ENCODE measurements at regions not wholly inside any gene's neighbourhood (a gene's known extent, or its start where the extent isn't known, plus 50 kb on each side); places are given as distances from the start of the nearest gene placed in this dataset.
"Not testable (repeated sequence)": the region's sequence is repeated elsewhere in the genome, so short reads cannot be mapped to it uniquely, and the experiment has no call there.

GRCh38 chr17:77526259-77526711 lies 385.5 kb downstream of the SEC14L1 start:
- DNase-seq (ENCODE audit: low spot score), result no peak

- DNase-seq (ENCODE audit: low spot score), result no peak
These were observed 386.1 kb downstream of the SEC14L1 start for GRCh38 chr17:77526728-77527350.

- DNase-seq (ENCODE audit: low spot score), result no peak
These were observed 386.6 kb downstream of the SEC14L1 start for GRCh38 chr17:77527409-77527808.

GRCh38 chr17:77527836-77528505 lies 387.2 kb downstream of the SEC14L1 start:
- DNase-seq (ENCODE audit: low spot score), result no peak

- DNase-seq (ENCODE audit: low spot score), result no peak
These were observed 388.0 kb downstream of the SEC14L1 start for GRCh38 chr17:77528516-77529327.

GRCh38 chr17:77529328-77529650 lies 388.5 kb downstream of the SEC14L1 start:
- DNase-seq (ENCODE audit: low spot score), result no peak

GRCh38 chr17:77530591-77530990 lies 389.8 kb downstream of the SEC14L1 start:
- DNase-seq (ENCODE audit: low spot score), result no peak

GRCh38 chr17:77531002-77531401 lies 390.2 kb downstream of the SEC14L1 start:
- no peak for DNase-seq (ENCODE audit: low spot score)

GRCh38 chr17:77531641-77532040 lies 390.9 kb downstream of the SEC14L1 start:
- no peak for DNase-seq (ENCODE audit: low spot score)

GRCh38 chr17:77533697-77534096 lies 392.9 kb downstream of the SEC14L1 start:
- DNase-seq (ENCODE audit: low spot score), result not testable (repeated sequence)

GRCh38 chr17:77534137-77534536 lies 393.4 kb downstream of the SEC14L1 start:
- no peak for DNase-seq (ENCODE audit: low spot score)

- DNase-seq (ENCODE audit: low spot score), result no peak
These were observed 394.7 kb downstream of the SEC14L1 start for GRCh38 chr17:77535435-77535834.

GRCh38 chr17:77535892-77536291 lies 395.1 kb downstream of the SEC14L1 start:
- no peak for DNase-seq (ENCODE audit: low spot score)

GRCh38 chr17:77537566-77537965 lies 396.8 kb downstream of the SEC14L1 start:
- DNase-seq (ENCODE audit: low spot score), result no peak

GRCh38 chr17:77540531-77540930 lies 399.8 kb downstream of the SEC14L1 start:
- no peak for DNase-seq (ENCODE audit: low spot score)

GRCh38 chr17:77540975-77541374 lies 400.2 kb downstream of the SEC14L1 start:
- DNase-seq (ENCODE audit: low spot score), result no peak

GRCh38 chr17:77542011-77542410 lies 401.2 kb downstream of the SEC14L1 start:
- no peak for DNase-seq (ENCODE audit: low spot score)

GRCh38 chr17:77542551-77543490 lies 402.1 kb downstream of the SEC14L1 start:
- peak; percentile 88 for DNase-seq (ENCODE audit: low spot score)

- DNase-seq (ENCODE audit: low spot score), result no peak
These were observed 403.0 kb downstream of the SEC14L1 start for GRCh38 chr17:77543801-77544200.

GRCh38 chr17:77544347-77545110 lies 403.8 kb downstream of the SEC14L1 start:
- no peak for DNase-seq (ENCODE audit: low spot score)

- no peak for DNase-seq (ENCODE audit: low spot score)
These were observed 406.0 kb downstream of the SEC14L1 start for GRCh38 chr17:77546772-77547241.
